HL-60/S4 treated with phorbol 12-myristate 13-acetate at 8.2 ng/mL for 4 days and 3 days (cell line): ENCODE measurements at regions not wholly inside any gene's neighbourhood (a gene's known extent, or its start where the extent isn't known, plus 50 kb on each side); places are given as distances from the start of the nearest gene placed in this dataset.

Source experiments
- in situ Hi-C: fragments of 300-500 bp; cut with MboI; formaldehyde crosslinking; loops from 2 replicates; pipeline ENCODE4 v1.15.0; 2022; ENCODE audit warnings: low sequenced_read_pairs

DNA sequence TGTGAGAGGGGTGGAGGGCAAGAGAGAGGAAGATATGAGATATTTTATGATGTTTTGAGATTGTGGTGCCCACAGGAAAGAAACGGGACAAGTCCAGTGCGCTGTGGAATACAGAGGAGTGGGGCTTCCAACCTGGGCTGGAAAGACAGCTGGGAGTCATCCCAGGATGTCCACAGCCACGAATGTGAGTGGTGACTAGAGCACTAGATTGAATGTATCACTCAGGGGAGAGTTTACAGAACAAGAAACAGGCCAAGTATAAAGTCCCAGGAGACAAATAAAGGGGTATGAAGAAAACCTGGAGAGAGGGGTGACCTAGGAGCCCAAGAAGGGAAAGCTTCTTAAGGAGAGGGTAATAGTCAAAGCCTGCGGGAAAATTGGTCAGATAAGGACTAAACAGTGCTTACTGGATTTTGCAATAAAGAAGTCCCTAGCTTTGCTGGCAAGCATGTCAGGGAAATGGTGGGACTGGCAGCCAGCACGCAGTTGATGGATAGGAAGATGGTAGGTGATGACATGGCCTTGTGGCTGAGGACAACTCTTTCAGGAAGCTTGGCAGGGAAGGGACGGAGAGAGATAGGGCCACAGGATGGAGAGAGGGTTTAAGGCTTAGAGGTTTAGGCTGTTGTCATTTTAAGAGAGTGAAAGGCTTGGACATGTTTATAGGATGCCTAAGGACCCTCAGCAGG is 114.5 kb downstream of the AXIN2 start:
- in situ Hi-C loops = loop anchor here (25.0 kb wide), 1 partner anchor 90 kb away; no protein-coding TSS in a partner anchor

DNA sequence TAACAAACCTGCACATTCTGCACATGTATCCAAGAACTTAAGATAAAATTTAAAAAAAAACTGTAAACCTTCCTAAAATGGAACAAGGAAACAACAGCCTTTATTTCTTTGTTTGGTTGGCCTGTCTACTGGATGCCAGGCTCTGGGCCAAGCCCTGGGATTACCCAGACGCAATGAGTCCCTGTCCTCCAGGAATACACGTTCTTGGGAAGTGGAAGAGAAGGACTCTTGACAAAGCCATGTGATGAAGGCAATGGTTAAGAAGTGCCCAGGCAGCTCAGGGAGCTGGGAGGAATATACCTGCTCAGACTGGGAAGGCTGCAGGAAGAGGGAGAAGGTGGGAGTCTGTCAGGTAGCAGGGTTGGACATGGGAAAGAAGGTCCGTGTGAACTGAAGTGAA is 115.4 kb downstream of the AXIN2 start:
- in situ Hi-C loops = loop anchor here (25.0 kb wide), 1 partner anchor 91 kb away; no protein-coding TSS in a partner anchor

DNA sequence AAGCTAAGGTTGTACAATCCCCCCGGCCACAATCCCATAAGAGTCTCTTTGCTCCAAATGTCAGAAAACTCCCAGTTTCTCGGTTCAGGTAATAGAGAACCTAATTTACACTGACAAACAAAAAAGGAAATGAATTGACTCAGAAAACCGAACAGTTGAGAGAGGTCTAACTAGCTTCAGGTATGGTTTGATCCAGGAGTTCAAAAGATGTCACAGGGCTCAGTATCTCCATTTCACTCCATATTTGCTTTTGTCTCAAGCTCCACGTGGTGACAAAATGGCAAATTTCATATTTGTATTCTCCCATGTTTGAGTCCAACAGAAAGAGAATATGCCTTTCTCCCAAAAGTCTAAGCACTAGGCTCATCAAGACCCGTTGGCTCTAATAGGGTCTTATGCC is 117.4 kb downstream of the AXIN2 start:
- in situ Hi-C loops = loop anchor here (25.0 kb wide), 1 partner anchor 93 kb away; no protein-coding TSS in a partner anchor

DNA sequence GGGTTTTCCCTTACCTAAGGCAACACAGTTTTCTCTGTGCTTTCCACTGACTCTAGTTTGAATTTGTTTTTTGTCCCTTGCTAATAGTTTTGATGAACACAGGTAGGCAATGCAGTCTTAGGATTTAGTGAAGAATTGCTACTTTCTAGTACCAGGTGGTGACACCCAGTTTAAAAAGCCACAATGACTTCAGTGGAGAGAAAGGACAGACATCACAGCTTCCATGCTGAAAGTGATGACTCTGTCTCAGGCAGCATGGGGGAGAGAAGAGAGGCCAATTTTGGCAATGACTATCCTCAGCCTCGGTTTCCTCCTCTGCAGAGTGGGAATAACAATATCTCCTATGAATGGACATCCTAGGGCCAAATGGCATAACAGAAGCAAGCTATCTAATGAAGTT is 118.8 kb downstream of the AXIN2 start:
- in situ Hi-C loops = loop anchor here (25.0 kb wide), 1 partner anchor 95 kb away; no protein-coding TSS in a partner anchor

DNA sequence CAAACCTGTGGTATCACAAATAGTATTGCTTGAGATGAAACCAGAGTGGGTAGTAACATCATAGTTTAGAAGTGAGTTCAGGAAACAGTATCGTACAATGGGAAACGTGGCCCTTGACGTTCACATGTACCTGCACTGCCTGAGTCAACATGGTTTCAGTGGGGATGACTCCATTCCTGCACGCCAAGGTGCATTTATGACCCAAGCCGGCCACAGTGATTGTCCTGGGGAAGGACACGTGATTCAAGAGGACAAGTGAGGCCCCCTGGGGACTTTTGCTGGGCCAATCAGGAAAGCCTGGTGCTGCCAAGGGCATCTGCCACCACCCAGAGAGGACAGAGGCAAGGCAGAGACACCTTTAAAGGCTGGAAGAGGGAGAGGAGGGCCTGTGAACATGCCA is 119.2 kb downstream of the AXIN2 start:
- in situ Hi-C loops = loop anchor here (25.0 kb wide), 1 partner anchor 95 kb away; no protein-coding TSS in a partner anchor

DNA sequence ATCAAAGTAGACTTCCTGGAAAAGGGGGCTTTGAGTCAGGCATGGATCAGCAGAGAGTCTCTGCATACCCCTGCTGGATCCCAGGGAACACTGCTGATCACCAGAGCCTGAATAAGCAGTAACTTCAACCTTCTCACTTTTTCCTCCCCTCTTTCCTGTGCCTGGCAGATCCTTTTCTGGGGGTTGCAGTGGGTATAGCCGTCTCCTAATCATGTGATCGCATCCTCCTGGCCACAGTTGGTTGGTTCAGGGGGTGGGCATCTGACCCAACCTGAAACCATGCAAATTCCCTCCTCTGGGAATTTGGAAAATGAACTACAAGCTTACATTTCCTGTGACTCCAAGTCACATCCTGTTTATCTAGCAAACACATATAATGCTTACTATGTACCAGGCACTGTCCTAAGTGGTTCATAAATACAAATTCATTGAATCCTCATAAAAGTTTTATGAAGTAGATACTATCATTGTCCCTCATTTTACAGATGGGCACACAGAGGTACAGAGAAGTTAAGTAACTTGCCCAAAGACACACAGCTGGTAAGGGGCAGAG is 120.3 kb downstream of the AXIN2 start:
- in situ Hi-C loops = loop anchor here (25.0 kb wide), 1 partner anchor 96 kb away; no protein-coding TSS in a partner anchor

DNA sequence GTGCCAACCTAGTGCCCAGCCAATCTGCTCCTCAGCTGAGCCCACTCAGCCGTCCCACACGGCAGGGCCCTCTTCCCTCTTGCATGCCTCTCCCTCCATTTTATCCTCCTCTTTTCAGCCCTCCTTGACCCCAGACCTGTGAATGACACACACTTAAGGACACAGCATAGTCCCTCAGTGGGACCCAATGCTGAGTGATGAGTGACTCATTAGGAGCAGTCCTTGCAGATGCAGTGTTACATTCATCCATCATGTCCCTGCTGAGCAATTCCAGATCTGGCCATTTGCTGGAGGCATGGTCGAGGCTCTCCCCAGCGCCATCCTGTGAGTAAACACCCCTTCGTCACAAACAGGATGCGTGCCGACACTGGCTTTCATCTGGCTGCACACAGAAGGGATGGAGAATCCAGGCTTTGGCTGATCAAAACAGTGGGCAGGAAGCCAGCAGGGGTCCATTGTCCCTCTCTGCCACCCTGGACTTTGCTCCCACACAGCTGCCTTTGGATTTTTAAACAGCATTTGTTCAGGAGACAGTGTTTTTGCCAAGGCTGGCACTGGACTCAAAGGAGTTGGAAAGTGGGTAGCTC is 122.6 kb downstream of the AXIN2 start:
- in situ Hi-C loops = loop anchor here (25.0 kb wide), 1 partner anchor 98 kb away; no protein-coding TSS in a partner anchor

DNA sequence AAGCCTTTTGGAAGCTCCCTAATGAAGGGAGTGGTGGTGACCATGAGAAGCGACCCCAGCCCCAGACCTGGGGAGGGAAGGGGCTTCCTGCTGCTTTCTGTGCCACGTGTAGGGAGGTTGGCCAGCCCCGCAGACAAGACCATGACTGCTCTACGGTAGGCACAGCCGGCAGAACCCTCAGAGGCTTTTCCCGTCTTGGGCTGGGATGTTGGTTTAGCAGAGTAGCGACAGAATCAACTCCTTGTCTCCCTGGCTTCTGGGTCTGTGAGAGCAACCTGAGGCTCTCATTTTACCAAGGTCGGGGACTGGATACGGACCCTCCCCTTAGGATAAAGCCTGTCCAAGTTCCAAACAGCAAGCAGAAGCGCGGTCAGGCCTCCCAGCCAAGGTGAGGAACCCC is 123.3 kb downstream of the AXIN2 start:
- in situ Hi-C loops = loop anchor here (25.0 kb wide), 1 partner anchor 99 kb away; no protein-coding TSS in a partner anchor

DNA sequence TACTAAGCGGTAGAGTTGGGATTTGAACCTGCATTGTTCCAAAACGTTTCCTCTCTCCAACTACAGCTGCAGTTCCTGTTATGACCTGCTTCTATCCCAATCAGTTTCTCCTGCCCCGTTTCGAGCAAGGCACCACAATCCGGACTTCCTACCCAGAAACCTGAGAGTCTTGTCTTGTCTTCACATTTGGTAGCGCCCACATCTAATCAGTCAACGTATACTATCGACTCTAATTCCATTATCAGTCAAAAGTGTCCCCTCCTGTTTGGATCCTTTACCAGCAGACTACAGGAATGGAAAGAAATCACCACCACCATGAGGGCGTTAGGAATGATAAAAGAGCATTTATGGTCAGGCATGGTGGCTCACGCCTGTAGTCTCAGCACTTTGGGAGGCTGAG is 124.6 kb downstream of the AXIN2 start:
- in situ Hi-C loops = loop anchor here (25.0 kb wide), 1 partner anchor 100 kb away; no protein-coding TSS in a partner anchor

DNA sequence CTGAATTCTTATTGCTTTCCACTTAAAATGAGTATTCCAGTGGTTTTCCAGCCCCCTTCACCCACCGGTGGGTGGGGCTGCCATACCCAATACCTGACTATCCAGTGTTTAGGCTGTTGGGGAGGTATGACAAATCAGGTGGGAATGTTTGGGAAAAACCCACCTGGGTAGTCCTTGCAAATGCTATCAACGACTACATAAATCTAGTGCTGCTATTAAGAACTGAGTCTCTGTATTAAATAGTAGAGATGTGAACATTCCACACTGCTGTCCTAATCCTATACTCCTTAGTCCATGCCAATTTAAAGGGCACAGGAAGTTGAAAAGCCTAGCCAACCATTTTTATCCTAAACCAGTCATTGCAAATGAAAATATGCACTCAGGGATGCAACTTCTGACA is 126.6 kb downstream of the AXIN2 start:
- in situ Hi-C loops = loop anchor here (25.0 kb wide), 1 partner anchor 102 kb away; no protein-coding TSS in a partner anchor

DNA sequence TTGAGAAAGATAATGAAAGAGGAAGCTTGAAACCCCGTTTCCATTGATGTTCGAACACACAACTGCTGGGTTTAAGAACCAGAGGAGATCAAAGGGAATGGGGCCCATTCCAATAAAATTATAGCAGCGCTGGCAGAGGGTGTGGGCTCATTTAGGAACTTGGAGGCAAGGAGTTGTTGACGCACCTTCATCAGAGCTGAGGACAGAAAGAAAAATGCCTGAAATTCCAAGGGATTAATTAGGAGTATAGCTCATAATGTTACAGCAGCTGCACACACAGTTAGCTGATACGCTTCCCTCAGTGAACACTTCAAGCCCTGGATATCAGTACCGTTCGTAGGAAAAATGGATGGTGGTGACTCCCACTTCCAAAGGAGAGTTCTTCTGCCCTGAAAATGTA is 127.2 kb downstream of the AXIN2 start:
- in situ Hi-C loops = loop anchor here (25.0 kb wide), 1 partner anchor 103 kb away; no protein-coding TSS in a partner anchor

DNA sequence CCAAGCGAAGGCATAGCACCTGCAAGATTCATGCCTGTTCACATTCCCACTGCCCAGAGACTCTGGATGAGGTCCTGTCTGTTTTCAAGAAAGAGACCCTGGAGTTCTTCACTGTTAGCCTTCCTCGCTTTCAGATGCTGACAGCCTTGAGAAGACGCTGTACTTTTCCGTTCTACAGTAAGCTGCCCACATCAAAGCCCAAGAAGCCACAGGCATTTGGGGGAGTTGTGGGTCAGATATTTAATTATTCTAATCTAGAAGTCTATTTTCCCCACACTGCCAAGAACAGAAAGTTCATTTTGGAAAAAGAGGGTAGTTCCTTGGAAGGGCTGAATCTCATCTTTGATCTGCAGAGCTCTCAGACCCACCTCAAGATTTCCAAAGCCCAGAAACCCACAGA is 127.9 kb downstream of the AXIN2 start:
- in situ Hi-C loops = loop anchor here (25.0 kb wide), 1 partner anchor 104 kb away; no protein-coding TSS in a partner anchor

DNA sequence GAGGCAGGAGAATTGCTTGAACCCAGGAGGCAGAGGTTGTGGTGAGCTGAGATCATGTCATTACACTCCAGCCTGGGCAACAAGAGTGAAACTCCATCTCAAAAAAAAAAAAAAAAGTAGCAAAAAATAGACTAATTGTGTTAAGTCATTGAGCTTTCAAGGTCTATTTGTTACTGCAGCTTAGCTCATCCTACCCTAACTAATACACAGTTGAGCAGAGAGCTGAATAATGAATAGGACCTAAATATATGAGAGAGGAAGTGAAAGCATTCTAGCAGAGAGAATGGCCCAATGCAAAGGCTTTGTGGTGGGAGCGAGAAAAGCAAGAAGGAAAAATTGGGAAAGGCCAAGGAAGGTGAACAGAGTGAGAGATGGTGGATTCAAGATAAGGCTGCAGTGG is 128.3 kb downstream of the AXIN2 start:
- in situ Hi-C loops = loop anchor here (25.0 kb wide), 1 partner anchor 104 kb away; no protein-coding TSS in a partner anchor

DNA sequence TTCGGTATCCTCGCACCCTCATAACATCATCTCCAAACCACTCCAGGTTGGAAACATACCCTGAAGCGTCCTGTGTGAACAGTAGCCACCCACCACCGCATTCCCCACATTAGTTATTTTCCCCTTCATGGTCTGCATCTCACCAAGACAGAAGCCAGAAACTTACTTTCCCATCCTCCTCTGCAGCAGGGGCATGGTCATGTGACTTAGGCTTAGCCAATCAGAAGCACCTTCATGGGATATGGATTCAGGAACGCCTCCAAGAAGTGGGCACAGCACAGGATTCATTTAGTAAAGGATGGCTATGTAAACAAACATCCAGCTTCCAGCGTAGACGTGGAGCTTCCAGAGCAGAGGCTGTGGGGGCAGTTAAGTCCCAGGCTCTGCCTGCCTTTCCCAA is 130.3 kb downstream of the AXIN2 start:
- in situ Hi-C loops = loop anchor here (25.0 kb wide), 1 partner anchor 106 kb away; no protein-coding TSS in a partner anchor

DNA sequence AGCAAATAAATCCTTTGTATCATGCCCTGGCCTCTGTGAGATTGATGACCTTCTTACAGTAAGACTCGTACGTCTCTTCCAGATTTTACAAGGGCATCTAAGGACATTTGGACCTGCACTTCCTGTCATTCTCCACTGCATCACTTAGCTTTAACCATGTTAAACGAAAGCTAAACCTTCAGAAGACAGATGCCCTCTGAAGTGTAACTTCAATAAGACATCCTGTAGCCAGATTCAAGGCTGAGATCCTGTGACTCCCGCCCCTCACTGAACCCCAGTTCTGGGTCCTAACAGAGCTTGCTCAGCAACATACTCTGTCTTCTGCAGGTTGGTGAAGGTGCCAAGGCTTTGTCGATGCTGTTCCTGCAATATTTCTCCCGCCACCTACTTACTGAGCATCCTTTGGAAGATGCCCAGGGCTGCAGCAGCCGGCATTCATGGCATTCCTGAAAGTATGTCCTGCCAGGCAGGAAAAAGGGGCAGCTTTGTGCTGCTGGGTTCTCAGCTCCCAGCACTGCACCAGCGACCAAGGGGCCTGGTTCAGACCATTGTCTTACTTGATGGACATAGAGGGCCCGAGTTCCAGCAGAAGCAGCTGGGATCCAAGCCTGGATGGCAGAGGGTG is 131.1 kb downstream of the AXIN2 start:
- in situ Hi-C loops = loop anchor here (25.0 kb wide), 1 partner anchor 107 kb away; no protein-coding TSS in a partner anchor

DNA sequence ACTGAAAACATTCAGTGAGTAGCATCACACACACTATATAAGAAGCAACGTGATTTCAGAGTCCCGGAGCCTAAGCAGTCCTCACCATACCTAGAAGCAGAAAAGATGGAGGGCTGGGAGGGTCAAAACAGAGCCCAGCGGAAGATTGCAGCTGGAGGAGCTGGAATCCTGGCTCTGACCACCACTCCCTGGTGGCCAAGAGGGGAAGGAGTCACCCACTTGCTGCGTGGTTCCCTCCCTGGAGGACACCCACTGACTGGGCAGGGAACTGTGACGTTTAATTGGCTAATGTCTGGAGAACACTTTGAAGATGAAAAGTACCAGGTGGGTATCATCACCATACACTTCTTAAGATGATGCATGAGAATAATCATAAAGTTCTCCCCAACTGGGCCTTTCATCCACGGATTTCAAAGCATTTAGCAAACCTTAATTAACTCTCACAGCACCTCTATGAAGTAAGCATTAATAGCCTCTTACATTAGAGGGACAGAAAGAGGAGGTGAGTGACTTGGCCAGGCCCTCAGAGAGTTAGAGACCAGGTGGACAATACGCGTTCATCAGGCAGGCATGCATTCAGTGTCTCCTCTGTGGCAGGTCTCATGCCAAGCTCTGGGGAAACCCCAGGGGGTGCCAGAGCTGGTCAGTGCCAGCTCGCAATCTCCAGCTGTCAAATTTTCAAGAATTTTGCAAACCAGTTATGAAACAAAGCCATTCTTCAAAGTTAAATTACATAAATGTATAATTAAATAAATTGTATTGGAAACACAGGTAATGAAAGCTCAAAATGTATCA is 137.9 kb downstream of the AXIN2 start:
- in situ Hi-C loops = no loop called here

DNA sequence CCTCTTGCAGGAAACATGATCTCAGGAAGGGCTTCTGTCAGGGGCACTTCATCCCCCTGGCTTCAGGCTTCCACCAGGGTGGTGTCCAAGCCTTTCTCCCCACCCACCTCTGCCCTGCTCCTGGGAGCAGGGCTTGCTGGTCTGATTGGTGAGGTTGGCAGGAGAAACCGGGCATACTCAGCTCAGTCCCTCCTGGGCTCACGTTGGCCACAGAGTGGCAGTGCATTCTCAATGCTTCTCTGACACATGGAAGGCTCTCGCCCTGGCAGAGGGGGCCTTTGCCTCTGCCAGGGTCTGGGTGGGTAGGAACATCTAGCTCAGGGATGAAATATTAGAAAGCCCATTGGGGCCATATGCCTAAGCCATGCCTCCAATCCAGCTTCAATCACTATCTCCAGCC is 142.8 kb downstream of the AXIN2 start:
- in situ Hi-C loops = no loop called here

DNA sequence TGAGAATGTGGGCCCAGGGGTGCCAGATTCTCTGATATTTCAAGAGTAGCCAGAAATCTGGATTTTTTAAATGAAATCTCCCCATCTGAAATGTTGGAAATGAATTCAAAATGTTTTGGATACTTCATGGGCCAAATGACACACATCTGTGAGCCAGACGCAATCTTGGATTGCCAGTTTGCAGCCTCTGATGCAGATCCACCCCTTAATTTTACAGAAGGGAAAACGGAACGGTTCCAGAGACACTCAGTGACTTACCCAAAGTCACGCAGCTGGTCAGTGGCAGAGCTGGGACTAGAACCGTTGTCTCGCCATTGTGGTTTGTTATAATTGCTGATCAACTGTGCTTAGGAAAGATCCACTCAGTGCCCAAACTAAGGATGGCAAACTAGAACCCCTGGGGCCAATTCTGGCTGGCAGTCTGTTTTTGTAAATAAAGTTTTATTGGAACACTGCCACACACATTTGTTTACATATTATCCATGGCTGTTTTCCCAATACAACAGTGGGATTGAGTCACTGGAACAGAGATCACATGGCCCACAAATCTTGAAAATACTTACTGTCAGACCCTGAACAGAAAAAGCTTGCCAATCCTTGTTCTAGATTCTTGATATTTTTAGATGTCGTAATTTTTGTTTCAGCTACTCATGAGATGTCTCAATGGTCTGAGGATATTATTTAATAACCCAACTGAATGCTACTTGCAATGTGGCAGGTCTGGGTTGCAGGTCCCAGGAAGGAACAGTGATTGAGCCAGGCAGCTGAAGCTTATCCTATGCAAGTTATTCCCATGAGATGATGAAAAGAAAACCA is 143.8 kb downstream of the AXIN2 start:
- in situ Hi-C loops = no loop called here

DNA sequence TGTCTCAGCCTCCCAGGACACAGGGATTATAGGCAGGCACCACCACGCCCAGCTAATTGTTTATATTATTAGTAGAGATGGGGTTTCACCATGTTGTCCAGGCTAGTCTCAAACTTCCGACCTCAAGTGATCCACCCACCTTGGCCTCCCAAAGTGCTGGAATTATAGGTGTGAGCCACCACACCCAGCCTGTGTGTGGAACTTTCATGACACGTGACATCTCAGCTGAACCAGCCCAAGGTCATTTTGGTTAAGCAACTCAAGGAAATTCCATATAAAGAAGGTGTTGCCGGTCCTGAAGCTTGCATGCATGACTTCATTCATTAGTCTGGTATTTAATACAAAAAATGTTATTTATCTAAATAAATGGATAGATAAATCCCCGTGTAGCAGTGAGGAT is 145.5 kb downstream of the AXIN2 start:
- in situ Hi-C loops = no loop called here
